Muscle of back (tissue), 3 donors: ENCODE measurements at regions not wholly inside any gene's neighbourhood (a gene's known extent, or its start where the extent isn't known, plus 50 kb on each side); places are given as distances from the start of the nearest gene placed in this dataset.

Experiments used
- DNase-seq, 3 donors: peaks; one replicate each; pipeline versions ENCODE4 v3.0.0 to v3.0.0-alpha.2; 2013

DNA sequence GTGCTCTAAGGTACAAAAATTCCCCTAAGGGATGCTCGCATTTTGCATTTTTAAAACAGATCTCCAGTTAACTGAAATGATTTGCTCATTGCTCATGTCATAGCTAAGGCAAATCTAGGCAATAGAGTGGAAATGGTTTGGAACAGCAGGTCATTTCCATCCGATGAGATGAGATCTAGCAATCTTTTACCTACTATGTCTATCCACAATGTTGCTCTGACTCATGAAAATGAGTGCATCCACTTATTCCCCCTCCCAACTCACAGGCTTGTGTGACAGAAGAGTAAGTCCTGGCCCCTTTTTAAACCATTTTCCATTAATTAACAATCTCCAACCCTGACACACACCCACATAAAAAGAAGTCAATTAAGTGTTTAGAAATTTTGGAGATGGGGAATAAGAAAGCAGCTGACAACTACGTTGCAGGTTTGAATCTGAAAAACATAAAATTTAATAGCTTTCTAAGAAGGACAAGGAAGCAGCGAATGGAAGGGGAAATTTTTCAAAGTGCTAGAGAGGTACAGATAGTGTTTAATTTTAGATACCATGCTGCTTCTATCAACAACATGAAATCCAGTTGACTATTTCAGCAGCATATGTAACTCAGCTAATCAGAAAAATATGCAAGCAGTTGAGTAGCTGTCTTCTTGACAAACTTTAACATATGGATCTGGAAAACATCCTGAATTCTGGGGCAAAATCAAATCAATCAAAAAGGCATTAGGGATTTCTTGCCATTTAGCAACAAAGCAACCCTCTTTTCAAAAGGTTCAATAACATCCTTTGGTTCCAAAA lies 112.0 kb downstream of the TMCO5A start:
- DNase-seq: no peak

DNA sequence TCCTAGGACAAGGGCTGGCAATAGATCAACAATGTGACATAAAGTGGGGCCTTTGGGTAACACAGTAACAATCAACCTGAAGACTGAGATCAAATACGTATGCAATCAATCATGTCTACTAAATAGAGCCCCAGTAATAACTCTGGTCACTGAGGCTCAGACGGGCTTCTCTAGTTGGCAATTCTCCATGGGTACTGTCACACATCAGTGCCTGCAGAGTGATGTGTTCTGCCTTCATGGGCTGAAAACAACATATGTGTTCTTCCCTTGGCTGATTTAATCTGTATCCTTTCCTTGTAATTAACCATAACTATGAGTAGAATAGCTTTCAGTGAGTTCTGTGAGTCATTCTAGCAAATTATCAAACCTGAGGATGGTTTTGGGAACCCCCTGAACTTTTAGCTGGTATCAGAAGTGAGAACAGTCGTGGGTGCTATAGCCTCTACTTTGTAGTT lies 113.6 kb downstream of the TMCO5A start:
- DNase-seq: no peak

DNA sequence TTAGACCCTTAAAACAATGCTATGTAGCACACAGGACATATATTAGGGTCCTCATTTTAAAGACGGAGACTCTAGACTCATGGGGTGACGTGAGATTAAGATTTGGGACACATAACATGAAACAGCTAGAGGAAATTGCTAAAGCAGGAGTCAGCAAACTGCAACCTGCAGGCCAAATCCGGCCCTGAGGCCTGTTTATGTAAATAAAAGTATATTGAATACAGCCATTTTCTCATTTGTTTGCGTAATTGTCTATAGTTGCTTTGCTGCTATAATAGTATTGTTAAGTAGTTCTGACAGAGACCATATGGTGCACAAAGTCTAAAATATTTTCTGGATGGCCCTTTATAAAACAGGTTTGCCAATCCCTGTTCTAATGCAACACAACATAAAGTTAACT lies 115.5 kb downstream of the TMCO5A start:
- no peak for DNase-seq

DNA sequence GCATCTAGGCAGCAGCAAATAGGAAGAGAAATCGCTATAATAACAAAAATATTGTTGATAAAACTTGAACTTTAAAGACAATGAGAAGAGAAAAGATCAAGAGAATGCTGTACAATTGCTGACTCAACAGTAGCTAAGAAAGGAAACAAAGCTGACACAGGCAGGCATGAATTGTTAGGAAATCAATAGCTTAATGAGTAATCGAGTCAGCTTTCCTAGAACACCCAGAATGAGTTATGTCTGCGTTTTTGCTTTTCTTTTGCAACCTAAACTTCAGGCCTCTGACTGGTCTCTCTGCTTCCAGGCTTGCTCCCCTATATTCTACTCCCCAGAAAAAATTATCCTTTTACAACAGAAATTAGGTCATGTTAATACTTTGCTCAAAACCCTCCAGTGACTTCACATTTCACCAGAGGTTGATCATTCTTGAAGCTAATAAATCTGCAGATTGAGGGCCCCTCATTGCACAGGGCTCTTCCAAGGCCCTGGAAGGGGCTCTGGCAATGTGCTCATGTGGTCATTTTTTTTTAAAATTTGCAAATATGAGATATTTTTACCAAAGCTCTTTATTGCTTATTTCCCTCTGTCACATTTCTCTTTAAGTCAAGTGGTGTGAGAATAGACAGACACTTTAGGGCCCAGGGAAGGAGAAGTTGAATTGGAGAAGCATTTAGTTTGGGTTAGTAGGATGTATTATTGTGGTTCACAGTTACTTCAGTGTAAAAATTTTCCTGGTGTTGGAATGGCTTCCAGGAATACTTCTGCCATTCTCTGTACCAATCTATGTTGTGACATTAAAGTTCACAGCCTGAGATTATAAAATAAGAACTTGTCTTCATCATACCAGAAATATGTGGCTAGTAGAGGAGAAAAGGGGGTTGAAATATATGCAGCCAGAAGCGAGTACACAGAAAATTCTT lies 116.3 kb downstream of the TMCO5A start:
- no peak for DNase-seq

DNA sequence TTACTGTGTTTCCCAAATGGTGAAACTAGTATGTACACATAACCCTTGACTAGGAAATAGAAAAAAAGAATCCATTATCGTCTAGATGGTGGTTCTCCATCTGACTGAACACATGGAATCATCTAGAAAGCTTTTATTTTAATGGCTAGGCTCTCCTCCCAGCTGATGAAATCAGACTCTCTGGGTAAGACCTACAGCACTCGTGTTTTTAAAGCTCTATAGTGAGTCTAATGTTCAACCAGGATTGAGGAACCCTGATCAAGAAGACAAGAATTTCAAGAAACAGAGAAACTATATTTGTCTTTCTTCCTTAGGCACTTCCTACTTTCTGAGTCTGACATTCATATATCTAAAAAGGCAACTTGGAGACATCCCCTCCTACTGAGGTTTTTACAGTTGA lies 118.8 kb downstream of the TMCO5A start:
- no peak for DNase-seq

DNA sequence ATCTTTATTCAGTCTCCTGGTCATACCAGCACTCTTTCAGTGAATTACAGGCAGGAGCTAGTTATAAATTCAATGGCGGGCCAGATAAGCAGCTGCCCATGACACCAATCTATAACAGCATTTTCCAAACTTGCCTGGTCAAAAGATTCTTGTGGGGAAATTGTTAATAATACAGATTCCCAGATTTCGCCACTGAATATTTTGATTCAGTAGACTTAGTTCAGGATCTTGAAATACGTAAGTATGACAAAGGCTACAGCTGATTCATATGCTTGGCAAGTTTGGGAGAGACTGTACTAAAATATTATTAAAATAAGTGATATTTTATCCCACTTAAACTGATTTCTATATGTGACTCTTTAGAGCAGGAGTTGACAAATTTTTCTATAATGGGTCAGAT lies 119.3 kb downstream of the TMCO5A start:
- DNase-seq: no peak

DNA sequence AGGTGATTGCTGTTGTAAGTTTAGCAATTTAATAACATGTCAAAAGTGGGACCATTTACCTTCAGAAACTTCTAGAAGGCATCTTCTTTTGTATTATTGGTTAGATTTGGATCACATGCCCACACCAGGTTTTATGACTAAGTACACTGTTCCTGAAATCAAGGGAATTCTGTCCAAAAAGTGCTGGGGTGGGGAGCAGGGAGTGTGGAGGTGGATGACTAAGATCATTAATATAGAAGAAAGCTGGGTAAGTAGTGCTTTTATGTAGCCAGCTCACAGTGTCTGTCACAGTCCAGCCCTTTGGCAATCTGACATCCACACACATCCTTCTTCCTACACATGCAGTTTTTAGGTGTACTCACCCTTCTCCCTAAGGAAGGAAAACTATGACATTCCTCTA lies 120.0 kb downstream of the TMCO5A start:
- no peak for DNase-seq

DNA sequence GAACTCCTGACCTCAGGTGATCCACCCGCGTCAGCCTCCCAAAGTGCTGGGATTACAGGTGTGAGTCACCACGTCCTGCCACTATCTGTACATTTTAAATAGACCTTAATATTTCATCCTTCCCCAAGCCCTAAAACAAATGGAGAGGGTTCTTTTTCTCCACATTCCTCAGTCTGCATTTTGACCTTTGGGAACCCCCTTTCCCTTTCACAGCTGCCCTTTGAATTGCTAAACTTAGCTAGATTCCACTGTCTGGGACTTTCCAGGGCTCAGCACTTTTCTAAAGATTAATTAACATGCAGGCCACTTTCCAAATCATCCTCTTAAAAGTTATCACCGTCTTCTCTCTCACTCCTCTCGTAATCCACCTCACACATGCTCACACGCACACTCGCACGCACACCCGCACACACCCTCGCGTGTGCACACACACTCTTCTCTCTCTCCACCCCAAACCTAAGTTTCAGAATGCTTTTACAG lies 124.2 kb downstream of the TMCO5A start:
- DNase-seq: no peak

DNA sequence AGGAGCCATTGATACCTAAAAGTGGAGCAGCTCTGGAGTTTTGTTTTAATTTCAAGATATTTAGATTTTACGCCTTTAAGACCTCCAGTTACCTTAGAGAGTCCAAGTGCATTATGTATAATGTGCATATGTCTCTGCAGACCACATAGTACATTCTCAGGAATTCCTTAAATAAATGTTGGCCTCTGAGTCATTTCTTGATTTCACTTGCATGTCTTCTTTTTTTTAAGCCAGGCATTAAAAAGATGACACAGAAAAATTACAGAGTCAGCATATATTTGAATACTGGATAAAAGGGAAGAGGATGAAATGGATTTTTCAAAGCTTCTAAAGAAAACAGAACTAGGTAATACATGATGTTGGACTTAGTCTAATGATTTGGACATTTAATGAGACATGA lies 125.2 kb downstream of the TMCO5A start:
- peak in 1 of 3 donors; percentile 52 for DNase-seq

DNA sequence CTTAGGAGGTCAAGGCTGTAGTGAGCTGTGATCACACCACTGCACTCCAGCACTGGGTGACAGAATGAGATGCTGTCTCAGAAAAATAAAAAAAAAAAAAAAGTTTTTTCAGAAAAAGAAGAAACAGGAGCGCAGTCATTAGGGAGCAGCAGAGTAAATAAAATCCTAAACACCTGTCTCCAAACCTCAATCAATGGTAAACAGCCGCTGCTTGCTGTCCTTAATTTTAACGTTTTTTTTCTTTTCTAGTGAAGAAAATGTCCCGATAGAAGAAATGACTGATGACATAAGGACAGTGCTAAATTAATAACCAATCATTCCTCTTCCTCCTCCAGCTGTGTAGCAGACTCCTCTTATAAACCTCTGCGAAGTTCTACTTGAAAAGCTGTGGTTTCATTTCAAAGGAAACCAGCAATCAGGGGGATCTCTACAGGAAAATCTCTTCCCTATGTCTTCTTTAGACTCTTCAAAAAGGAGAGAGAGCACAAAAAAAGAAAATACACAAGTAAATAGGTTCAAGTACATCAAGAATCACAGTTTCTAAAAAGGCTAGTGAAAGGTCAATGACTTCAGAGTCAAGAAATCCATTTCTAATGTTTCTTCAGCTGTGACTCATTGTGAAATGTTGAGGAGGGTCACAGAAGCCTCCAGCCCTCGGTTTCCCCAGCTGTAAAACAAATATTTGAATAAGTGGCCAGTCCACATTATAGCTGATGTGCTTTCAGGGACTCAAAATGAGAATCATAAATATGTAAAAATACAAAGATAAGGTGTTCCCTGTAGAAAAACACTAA lies 127.6 kb downstream of the TMCO5A start:
- DNase-seq: peak in 1 of 3 donors; percentile 53

DNA sequence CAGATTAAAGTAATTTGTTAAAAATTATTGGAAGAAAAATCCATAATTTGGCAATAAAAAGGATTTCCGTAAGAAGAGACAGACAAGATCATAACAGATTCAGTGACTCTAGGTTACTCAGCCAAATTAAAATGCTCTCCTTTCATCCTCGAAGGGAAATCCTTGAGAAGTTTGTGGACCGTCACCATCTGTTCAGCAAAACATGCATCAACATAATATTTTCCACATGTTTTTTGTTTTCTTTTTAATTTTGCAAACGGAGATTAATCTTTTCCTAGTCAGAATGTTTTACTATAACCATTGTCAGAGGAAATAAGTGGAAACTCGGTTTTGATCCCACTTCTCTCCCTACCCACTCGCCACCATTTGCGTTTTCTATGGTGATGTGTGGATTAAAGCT lies 128.3 kb downstream of the TMCO5A start:
- DNase-seq: peak in 2 of 3 donors; percentile 55 to 70

DNA sequence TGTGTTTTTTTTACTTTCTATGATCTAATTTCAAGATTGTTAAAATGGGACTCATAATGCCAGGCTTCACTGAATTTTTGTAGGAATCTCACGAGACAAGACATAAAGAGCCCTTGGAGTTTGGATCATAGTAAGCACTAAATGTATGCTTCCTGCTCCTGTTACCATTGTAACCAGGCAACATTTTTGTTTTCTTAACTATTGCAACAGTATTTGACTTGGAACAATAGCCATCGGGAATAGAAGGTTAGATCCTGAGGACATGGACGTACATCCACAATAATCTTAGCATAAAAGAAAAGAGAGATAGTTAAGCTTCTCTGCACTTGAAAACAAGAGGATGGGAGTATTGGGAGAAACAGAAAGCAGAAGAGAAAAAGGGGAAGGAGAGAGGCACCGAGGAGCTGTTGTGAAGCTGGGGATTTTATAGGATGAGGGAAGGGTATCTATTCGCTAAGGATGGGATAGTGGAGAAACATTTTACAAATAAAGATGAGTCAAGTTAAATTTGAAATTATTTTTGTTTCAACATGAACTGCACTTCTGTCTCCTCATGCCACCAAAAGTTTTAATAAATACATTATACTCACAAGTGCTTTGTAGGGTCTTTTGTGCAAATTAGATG lies 131.4 kb downstream of the TMCO5A start:
- peak in 1 of 3 donors; percentile 69 for DNase-seq

DNA sequence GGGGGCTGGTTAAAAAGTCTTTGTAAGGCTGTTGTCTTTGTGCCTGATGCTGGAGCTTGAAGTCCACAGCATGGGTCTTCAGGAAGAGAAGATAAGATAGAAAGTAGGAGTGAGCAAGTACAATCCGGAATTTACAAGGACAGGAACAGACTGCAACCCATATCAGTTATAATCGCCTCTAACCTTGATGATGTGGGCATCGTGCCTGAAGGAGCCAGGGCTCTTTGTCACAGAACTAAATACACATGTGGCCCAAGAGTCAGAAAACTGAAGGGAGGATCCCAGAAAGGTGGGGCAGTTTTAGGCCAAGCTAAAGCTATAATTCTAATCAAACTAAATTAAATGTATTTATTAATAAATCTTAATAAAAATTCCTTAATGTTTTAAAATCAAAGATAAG lies 132.2 kb downstream of the TMCO5A start:
- no peak for DNase-seq

DNA sequence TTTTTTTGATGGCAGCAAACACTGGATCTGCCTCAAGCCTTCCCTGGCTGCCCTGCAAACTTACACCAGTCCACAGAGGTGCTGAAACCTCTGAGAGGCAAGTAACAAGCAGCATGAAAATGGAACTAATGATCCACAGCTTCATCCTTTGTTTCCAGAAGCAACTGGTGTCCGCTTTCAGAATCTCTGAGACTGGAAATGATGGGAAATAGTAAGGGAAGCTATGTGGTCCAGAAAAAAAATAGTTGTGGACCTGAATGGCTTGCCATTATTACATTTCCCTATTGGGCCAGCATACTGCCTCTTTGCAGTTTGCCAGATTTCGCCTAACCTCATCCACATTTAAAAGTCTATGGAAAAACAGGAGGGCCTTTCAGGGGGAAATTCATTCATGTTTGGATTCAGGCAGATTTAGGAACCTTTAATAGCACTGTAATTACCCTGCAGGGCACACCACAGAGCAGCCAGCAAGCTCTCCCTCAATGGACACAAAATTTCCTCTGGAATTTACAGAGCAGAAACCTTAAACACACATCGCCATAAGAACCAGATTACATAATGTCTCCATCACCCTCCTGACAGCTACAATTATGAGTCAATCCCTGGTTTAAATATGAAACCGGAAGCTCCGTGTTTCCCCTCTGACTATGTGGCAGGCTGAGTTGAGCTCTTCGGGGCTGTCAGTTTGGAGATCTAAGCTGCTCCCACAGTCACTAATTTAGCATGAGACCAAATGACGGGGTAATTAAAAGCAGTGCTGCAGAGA lies 134.4 kb downstream of the TMCO5A start:
- DNase-seq: peak; percentile 74 to 86 (median 79)

DNA sequence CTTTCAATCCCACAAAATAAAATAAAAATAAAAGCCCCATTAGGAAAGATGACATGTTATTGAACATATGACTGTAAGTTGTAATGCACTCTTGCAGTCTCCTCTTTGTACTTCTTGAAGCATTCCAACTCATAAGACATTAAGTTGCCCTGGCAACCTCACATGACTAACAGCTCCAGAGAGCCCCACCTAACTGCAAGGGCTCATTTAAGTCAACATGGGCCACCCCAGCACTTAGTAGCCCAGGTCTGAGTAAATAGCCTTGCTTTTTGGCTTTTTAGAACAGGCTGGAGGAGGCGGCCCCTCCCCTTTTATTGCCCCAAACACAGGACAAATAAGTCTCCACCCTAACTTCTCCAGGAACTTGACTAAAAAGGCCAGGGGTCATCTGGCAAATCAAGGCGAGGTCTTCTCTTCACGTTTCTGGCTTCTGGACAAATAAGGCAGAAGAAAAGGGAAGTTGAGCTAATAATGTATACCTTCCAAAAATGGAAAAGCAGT lies 135.1 kb downstream of the TMCO5A start:
- DNase-seq: peak in 2 of 3 donors; percentile 70

DNA sequence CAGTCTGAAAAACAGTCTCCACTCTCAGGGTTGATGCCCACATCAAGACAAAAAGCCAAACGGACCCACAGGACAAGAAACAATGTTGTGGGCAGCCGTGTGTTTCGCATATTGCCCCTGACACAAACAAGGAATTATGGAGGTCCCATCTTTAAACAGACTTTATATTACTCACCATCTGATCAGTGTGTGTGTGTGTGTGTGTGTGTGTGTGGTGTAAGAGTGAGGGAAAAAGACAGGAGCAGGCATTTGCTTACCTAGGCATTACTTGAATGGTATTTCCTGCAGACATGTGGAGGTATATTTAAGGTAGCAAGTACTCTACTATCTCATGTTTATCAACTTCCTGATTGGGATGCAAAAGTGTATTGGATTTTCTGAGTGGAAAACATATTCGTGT lies 136.3 kb downstream of the TMCO5A start:
- no peak for DNase-seq

DNA sequence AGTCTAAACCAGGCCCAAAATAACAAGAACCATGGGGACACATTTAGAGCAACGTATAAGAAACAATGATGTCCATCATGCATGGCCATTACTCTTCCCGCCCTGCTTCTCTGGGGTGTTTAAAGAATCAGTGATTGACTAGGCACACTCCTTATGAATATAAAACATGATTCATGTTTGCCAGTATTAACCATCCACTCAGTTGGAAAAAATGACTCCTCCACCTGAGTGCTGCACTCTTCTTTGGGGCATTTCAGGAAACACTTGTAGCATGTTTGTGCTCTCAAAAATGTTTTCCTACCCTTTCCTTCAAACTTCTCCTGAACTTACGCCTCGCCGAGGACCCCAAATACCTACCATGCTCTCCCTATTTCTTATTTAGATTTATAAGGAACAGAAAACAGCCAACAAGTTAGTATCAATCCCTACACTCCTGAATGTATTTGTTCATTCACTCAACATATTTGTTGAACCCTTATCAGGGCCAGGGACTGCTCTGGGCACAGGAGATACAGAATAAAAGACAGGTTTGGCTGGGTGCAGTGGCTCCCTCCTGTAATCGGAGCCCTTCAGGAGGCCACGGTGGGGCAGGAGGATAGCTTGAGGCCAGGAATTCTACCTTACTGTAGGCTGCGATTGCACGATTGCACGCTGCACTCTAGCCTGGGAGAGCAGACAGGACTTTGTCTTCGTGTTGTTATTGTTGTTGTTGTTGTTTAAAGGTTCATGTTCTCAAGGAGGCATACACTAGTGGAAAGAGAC lies 137.0 kb downstream of the TMCO5A start:
- DNase-seq: no peak

DNA sequence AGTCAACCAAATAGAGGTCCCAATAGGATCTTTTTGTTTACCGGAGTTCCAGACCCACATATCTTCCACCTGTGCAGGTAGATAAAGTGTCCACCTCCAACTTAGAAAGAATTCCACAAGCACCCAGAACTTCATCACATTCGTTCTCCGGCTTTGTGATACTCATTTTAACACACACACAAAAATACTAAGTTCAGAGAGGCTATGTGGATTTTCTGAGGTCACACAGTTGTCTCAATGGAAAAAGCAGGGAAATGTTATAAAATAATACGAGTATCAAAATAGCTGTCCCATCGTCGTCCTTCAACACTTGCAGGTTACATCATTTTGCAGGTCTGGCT lies 137.5 kb downstream of the TMCO5A start:
- DNase-seq: no peak

DNA sequence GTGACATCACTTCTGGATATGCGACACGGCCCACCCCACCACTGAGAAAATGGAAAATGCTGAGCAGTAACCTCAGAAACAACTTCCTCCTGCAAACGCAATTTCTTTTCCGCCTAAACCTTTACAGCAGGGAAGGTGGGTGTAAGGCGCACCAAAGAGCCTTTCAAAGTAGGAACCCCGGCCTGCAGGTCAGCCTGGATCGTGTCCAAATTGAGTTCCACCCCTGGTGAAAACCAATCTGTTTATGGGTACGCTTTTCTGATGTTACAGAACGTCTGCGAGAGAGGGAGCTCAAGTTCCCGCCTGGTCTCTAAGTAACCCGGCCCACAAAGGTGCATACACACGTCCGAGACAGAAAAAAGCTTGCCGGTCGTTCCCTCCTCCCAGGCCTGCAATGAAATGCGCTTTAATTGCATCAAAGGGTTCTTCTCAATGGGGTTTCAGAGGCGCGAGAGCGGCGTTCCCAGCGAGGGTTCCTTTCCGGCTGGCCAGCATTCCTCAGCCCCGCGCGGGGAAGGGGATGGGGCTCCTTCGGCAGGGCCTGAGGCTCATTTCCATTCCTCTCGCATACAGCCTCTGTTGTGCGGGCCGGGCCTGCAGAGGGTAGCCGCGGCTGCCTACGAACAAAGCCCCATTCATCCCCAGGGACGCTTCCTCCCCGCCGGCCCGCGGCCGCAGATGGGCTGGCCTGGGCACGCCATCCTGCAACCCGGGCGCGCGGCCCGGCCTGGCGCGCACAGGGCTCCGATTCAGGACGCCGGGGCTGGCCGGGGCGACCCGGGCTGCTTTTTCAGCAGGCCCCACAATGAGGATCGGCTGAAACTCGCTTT lies 138.1 kb downstream of the TMCO5A start:
- DNase-seq: peak; percentile 72 to 95 (median 81)
